WTC11 (cell line): ENCODE measurements at regions not wholly inside any gene's neighbourhood (a gene's known extent, or its start where the extent isn't known, plus 50 kb on each side); places are given as distances from the start of the nearest gene placed in this dataset.

Experiments
- ATAC-seq: fragments of 200-7000 bp; cut with Tn5 transposase; 2 replicates; pipeline ENCODE4 v1.10.0; 2021; ENCODE audit warnings: mild to moderate bottlenecking, moderate library complexity
- CTCF ChIA-PET: fragments of 300-600 bp; sonication (Branson Sonifier 250); formaldehyde crosslinking; loops from one replicate; lab custom pipeline; 2021; ENCODE audit warnings: antibody characterized with exemption; lab: Charles Lee
- POLR2A ChIA-PET: fragments of 350-600 bp; sonication (Branson Sonifier 250); formaldehyde crosslinking; loops from one replicate; lab custom pipeline; 2021; ENCODE audit warnings: antibody characterized with exemption; lab: Charles Lee
- DNase-seq: peaks from one replicate; pipeline ENCODE4 v3.0.0; 2021; ENCODE audit warnings: low spot score
- H3K27ac Mint-ChIP-seq: 2 replicates; pipeline ENCODE4 v1.8.0; 2021; ENCODE audit warnings: mixed read lengths
- H3K27me3 Mint-ChIP-seq: 2 replicates; pipeline ENCODE4 v1.8.0; 2021; ENCODE audit warnings: low read depth, mild to moderate bottlenecking, moderate library complexity, mixed read lengths
- H3K36me3 Mint-ChIP-seq: 2 replicates; pipeline ENCODE4 v1.8.0; 2021; ENCODE audit warnings: mixed read lengths
- H3K4me1 Mint-ChIP-seq: 2 replicates; pipeline ENCODE4 v1.8.0; 2022; ENCODE audit warnings: mixed read lengths
- H3K4me3 Mint-ChIP-seq: 2 replicates; pipeline ENCODE4 v1.8.0; 2021; ENCODE audit warnings: mild to moderate bottlenecking, moderate library complexity, mixed read lengths
- H3K9me3 Mint-ChIP-seq: 2 replicates; pipeline ENCODE4 v1.8.0; 2021; ENCODE audit warnings: mixed read lengths
- GRHL2 ChIP-seq: fragments of 250-450 bp; sonication (Bioruptor Pico); IDR thresholded peaks from 2 replicates; pipeline ENCODE4 v1.8.0; 2022; ENCODE audit warnings: mild to moderate bottlenecking, moderate library complexity; ENCODE audit not compliant: insufficient replicate concordance, severe bottlenecking
- HMGA2 ChIP-seq: fragments of 250-450 bp; sonication (Bioruptor Pico); IDR thresholded peaks from 2 replicates; pipeline ENCODE4 v1.4.0; 2021; ENCODE audit warnings: mild to moderate bottlenecking, moderate library complexity
- JAZF1 ChIP-seq: fragments of 250-450 bp; sonication (Bioruptor Pico); IDR thresholded peaks from 2 replicates; pipeline ENCODE4 v1.9.0; 2021; ENCODE audit warnings: moderate library complexity, mild to moderate bottlenecking, inconsistent platforms
- NFE2L1 ChIP-seq: sonication (generic); formaldehyde crosslinking; IDR thresholded peaks from 2 replicates; pipeline ENCODE4 v1.8.1; 2023; ENCODE audit warnings: missing genetic modification reagents
- NR2C2 ChIP-seq: sonication (generic); formaldehyde crosslinking; IDR thresholded peaks from 2 replicates; pipeline ENCODE4 v1.8.0; 2022; ENCODE audit warnings: mild to moderate bottlenecking, missing genetic modification reagents
- SMAD4 ChIP-seq: sonication (generic); formaldehyde crosslinking; IDR thresholded peaks from 2 replicates; pipeline ENCODE4 v1.8.0; 2022; ENCODE audit warnings: mild to moderate bottlenecking, missing genetic modification reagents
- SP1 ChIP-seq: sonication (generic); formaldehyde crosslinking; conservative IDR thresholded peaks from 2 replicates; pipeline ENCODE4 v1.8.1; 2022; ENCODE audit warnings: missing genetic modification reagents
- TEAD1 ChIP-seq: sonication (generic); formaldehyde crosslinking; IDR thresholded peaks from 2 replicates; pipeline ENCODE4 v1.8.0; 2022; ENCODE audit warnings: mild to moderate bottlenecking, missing genetic modification reagents
- ZNF138 ChIP-seq: sonication (generic); formaldehyde crosslinking; conservative IDR thresholded peaks from 2 replicates; pipeline ENCODE4 v1.8.1; 2022; ENCODE audit warnings: mild to moderate bottlenecking, moderate library complexity, missing genetic modification reagents
- ZNF671 ChIP-seq: fragments of 250-450 bp; sonication (Bioruptor Pico); IDR thresholded peaks from 2 replicates; pipeline ENCODE4 v1.8.0; 2021; ENCODE audit warnings: mild to moderate bottlenecking
- TF ChIP-seq, protein P1 (sequence below): sonication (generic); formaldehyde crosslinking; IDR thresholded peaks from 2 replicates; pipeline ENCODE4 v1.8.0; 2022; ENCODE audit warnings: mild to moderate bottlenecking, missing genetic modification reagents
- TF ChIP-seq, protein P2 (sequence below): sonication (generic); formaldehyde crosslinking; IDR thresholded peaks from 2 replicates; pipeline ENCODE4 v1.8.0; 2023; ENCODE audit warnings: missing genetic modification reagents
- TF ChIP-seq, protein P3 (sequence below): fragments of 250-450 bp; sonication (Bioruptor Pico); IDR thresholded peaks from 2 replicates; pipeline ENCODE4 v1.9.0; 2021; ENCODE audit warnings: moderate library complexity, mild to moderate bottlenecking, inconsistent platforms, borderline replicate concordance
- TF ChIP-seq, protein P4 (sequence below): sonication (generic); formaldehyde crosslinking; IDR thresholded peaks from 2 replicates; pipeline ENCODE4 v1.8.1; 2022; ENCODE audit warnings: mild to moderate bottlenecking, moderate library complexity, missing genetic modification reagents
- TF ChIP-seq, protein P5 (sequence below): sonication (generic); formaldehyde crosslinking; IDR thresholded peaks from 2 replicates; pipeline ENCODE4 v1.8.0; 2023; ENCODE audit warnings: mild to moderate bottlenecking, missing genetic modification reagents
- TF ChIP-seq, protein P6 (sequence below): sonication (generic); formaldehyde crosslinking; conservative IDR thresholded peaks from 2 replicates; pipeline ENCODE4 v1.8.1; 2022; ENCODE audit warnings: mild to moderate bottlenecking, missing genetic modification reagents
- TF ChIP-seq, protein P7 (sequence below): fragments of 250-450 bp; sonication (Bioruptor Pico); IDR thresholded peaks from 2 replicates; pipeline ENCODE4 v1.9.0; 2021; ENCODE audit warnings: mild to moderate bottlenecking, borderline replicate concordance
- TF ChIP-seq, protein P8 (sequence below): sonication (generic); formaldehyde crosslinking; IDR thresholded peaks from 2 replicates; pipeline ENCODE4 v1.8.0; 2022; ENCODE audit warnings: missing genetic modification reagents
- TF ChIP-seq, protein P9 (sequence below): sonication (generic); formaldehyde crosslinking; IDR thresholded peaks from 2 replicates; pipeline ENCODE4 v1.8.1; 2022; ENCODE audit warnings: low read depth, missing genetic modification reagents, borderline replicate concordance
- TF ChIP-seq, protein P10 (sequence below): fragments of 250-450 bp; sonication (Bioruptor Pico); IDR thresholded peaks from 2 replicates; pipeline ENCODE4 v1.8.0; 2021; ENCODE audit warnings: mild to moderate bottlenecking

DNA sequence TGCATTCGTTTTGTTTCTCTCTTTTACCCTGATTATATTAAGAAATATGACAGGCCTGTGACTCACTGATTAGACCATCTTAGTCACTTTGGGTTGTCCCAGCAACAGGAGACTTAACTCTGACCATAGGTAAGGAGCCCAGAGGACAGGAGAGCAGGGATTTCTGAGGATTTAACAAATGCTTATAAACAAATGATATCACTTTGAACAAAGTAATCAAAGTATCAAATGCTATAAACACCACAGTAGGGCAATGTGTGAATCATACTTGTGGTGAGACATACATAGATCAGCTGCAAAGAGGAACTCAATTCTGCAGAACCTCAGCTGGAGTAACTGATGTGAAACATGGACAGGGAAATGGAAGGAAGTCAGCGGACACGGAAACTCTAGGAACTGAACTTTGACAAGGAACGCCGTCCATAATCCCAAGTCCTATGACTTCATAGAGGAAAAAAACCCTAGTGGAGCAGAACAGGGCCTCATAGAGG is 190.6 kb upstream of the MSX2 start:
- Mint-ChIP-seq H3K27me3 (peaks cover 15% of the 10 kb centered on the region), H3K36me3 (peaks cover 7% of the 10 kb centered on the region), H3K9me3 (peaks cover 9% of the 10 kb centered on the region), H3K27ac (no peak overlapping the region), H3K4me3 (no peak overlapping the region), H3K4me1 (peaks cover 30% of the 10 kb centered on the region)
- TF ChIP-seq, protein P1, sequence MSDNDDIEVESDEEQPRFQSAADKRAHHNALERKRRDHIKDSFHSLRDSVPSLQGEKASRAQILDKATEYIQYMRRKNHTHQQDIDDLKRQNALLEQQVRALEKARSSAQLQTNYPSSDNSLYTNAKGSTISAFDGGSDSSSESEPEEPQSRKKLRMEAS (CRISPR knock-in tag), result no peak
- TF ChIP-seq, protein P2, sequence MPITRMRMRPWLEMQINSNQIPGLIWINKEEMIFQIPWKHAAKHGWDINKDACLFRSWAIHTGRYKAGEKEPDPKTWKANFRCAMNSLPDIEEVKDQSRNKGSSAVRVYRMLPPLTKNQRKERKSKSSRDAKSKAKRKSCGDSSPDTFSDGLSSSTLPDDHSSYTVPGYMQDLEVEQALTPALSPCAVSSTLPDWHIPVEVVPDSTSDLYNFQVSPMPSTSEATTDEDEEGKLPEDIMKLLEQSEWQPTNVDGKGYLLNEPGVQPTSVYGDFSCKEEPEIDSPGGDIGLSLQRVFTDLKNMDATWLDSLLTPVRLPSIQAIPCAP (CRISPR knock-in tag), result no peak
- TF ChIP-seq, protein P3, sequence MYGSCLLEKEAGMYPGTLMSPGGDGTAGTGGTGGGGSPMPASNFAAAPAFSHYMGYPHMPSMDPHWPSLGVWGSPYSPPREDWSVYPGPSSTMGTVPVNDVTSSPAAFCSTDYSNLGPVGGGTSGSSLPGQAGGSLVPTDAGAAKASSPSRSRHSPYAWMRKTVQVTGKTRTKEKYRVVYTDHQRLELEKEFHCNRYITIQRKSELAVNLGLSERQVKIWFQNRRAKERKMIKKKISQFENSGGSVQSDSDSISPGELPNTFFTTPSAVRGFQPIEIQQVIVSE (CRISPR knock-in tag), result no peak
- TF ChIP-seq TEAD1 (CRISPR knock-in tag), result no peak
- TF ChIP-seq, protein P4, sequence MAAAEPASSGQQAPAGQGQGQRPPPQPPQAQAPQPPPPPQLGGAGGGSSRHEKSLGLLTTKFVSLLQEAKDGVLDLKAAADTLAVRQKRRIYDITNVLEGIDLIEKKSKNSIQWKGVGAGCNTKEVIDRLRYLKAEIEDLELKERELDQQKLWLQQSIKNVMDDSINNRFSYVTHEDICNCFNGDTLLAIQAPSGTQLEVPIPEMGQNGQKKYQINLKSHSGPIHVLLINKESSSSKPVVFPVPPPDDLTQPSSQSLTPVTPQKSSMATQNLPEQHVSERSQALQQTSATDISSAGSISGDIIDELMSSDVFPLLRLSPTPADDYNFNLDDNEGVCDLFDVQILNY (CRISPR knock-in tag), result no peak
- TF ChIP-seq GRHL2 (CRISPR knock-in tag), result no peak
- TF ChIP-seq, protein P5, sequence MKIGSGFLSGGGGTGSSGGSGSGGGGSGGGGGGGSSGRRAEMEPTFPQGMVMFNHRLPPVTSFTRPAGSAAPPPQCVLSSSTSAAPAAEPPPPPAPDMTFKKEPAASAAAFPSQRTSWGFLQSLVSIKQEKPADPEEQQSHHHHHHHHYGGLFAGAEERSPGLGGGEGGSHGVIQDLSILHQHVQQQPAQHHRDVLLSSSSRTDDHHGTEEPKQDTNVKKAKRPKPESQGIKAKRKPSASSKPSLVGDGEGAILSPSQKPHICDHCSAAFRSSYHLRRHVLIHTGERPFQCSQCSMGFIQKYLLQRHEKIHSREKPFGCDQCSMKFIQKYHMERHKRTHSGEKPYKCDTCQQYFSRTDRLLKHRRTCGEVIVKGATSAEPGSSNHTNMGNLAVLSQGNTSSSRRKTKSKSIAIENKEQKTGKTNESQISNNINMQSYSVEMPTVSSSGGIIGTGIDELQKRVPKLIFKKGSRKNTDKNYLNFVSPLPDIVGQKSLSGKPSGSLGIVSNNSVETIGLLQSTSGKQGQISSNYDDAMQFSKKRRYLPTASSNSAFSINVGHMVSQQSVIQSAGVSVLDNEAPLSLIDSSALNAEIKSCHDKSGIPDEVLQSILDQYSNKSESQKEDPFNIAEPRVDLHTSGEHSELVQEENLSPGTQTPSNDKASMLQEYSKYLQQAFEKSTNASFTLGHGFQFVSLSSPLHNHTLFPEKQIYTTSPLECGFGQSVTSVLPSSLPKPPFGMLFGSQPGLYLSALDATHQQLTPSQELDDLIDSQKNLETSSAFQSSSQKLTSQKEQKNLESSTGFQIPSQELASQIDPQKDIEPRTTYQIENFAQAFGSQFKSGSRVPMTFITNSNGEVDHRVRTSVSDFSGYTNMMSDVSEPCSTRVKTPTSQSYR (CRISPR knock-in tag), result no peak
- TF ChIP-seq, protein P6, sequence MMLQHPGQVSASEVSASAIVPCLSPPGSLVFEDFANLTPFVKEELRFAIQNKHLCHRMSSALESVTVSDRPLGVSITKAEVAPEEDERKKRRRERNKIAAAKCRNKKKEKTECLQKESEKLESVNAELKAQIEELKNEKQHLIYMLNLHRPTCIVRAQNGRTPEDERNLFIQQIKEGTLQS, result no peak
- no peak for TF ChIP-seq NFE2L1
- TF ChIP-seq SP1 (CRISPR knock-in tag), result no peak
- TF ChIP-seq, protein P7, sequence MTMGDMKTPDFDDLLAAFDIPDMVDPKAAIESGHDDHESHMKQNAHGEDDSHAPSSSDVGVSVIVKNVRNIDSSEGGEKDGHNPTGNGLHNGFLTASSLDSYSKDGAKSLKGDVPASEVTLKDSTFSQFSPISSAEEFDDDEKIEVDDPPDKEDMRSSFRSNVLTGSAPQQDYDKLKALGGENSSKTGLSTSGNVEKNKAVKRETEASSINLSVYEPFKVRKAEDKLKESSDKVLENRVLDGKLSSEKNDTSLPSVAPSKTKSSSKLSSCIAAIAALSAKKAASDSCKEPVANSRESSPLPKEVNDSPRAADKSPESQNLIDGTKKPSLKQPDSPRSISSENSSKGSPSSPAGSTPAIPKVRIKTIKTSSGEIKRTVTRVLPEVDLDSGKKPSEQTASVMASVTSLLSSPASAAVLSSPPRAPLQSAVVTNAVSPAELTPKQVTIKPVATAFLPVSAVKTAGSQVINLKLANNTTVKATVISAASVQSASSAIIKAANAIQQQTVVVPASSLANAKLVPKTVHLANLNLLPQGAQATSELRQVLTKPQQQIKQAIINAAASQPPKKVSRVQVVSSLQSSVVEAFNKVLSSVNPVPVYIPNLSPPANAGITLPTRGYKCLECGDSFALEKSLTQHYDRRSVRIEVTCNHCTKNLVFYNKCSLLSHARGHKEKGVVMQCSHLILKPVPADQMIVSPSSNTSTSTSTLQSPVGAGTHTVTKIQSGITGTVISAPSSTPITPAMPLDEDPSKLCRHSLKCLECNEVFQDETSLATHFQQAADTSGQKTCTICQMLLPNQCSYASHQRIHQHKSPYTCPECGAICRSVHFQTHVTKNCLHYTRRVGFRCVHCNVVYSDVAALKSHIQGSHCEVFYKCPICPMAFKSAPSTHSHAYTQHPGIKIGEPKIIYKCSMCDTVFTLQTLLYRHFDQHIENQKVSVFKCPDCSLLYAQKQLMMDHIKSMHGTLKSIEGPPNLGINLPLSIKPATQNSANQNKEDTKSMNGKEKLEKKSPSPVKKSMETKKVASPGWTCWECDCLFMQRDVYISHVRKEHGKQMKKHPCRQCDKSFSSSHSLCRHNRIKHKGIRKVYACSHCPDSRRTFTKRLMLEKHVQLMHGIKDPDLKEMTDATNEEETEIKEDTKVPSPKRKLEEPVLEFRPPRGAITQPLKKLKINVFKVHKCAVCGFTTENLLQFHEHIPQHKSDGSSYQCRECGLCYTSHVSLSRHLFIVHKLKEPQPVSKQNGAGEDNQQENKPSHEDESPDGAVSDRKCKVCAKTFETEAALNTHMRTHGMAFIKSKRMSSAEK, result no peak
- TF ChIP-seq, protein P8, sequence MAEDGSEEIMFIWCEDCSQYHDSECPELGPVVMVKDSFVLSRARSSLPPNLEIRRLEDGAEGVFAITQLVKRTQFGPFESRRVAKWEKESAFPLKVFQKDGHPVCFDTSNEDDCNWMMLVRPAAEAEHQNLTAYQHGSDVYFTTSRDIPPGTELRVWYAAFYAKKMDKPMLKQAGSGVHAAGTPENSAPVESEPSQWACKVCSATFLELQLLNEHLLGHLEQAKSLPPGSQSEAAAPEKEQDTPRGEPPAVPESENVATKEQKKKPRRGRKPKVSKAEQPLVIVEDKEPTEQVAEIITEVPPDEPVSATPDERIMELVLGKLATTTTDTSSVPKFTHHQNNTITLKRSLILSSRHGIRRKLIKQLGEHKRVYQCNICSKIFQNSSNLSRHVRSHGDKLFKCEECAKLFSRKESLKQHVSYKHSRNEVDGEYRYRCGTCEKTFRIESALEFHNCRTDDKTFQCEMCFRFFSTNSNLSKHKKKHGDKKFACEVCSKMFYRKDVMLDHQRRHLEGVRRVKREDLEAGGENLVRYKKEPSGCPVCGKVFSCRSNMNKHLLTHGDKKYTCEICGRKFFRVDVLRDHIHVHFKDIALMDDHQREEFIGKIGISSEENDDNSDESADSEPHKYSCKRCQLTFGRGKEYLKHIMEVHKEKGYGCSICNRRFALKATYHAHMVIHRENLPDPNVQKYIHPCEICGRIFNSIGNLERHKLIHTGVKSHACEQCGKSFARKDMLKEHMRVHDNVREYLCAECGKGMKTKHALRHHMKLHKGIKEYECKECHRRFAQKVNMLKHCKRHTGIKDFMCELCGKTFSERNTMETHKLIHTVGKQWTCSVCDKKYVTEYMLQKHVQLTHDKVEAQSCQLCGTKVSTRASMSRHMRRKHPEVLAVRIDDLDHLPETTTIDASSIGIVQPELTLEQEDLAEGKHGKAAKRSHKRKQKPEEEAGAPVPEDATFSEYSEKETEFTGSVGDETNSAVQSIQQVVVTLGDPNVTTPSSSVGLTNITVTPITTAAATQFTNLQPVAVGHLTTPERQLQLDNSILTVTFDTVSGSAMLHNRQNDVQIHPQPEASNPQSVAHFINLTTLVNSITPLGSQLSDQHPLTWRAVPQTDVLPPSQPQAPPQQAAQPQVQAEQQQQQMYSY (CRISPR knock-in tag), result no peak
- TF ChIP-seq JAZF1 (CRISPR knock-in tag), result no peak
- TF ChIP-seq, protein P9, sequence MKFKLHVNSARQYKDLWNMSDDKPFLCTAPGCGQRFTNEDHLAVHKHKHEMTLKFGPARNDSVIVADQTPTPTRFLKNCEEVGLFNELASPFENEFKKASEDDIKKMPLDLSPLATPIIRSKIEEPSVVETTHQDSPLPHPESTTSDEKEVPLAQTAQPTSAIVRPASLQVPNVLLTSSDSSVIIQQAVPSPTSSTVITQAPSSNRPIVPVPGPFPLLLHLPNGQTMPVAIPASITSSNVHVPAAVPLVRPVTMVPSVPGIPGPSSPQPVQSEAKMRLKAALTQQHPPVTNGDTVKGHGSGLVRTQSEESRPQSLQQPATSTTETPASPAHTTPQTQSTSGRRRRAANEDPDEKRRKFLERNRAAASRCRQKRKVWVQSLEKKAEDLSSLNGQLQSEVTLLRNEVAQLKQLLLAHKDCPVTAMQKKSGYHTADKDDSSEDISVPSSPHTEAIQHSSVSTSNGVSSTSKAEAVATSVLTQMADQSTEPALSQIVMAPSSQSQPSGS, result no peak
- TF ChIP-seq, protein P10, sequence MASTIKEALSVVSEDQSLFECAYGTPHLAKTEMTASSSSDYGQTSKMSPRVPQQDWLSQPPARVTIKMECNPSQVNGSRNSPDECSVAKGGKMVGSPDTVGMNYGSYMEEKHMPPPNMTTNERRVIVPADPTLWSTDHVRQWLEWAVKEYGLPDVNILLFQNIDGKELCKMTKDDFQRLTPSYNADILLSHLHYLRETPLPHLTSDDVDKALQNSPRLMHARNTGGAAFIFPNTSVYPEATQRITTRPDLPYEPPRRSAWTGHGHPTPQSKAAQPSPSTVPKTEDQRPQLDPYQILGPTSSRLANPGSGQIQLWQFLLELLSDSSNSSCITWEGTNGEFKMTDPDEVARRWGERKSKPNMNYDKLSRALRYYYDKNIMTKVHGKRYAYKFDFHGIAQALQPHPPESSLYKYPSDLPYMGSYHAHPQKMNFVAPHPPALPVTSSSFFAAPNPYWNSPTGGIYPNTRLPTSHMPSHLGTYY, result no peak
- TF ChIP-seq SMAD4 (CRISPR knock-in tag), result no peak
- TF ChIP-seq NR2C2 (CRISPR knock-in tag), result no peak
- no peak for TF ChIP-seq ZNF138 (CRISPR knock-in tag)
- TF ChIP-seq HMGA2, result no peak
- TF ChIP-seq ZNF671 (CRISPR knock-in tag), result no peak
- POLR2A ChIA-PET, result no interaction called here
- CTCF ChIA-PET, result interaction anchor here (1.0 kb wide), 1 partner anchor 69 kb away, joined by 3 read pairs; no protein-coding TSS in a partner anchor
- DNase-seq (no peak), ATAC-seq (no peak)
